Spinal cord (tissue), 1 donor: ENCODE measurements at regions not wholly inside any gene's neighbourhood (a gene's known extent, or its start where the extent isn't known, plus 50 kb on each side); places are given as distances from the start of the nearest gene placed in this dataset. TPM values are rescaled to one million over a fixed set of nuclear protein-coding genes. Genes with fewer than 3 reads are reported as not detected.

Experiments used
- small RNA-seq: library from RNA; depleted of rRNA; stranded (forward); fragments of <200 nt; gene quantifications from one replicate; pipeline ENCODE3, GENCODE V24; 2014; ENCODE audit warnings: low replicate concordance

Small RNA genes lying in the stretch of these regions (small RNA-seq; reads per million reads assigned to genes)
- not detected for gene RN7SKP289
